ENCODE measurements at regions not wholly inside any gene's neighbourhood (a gene's known extent, or its start where the extent isn't known, plus 50 kb on each side); places are given as distances from the start of the nearest gene placed in this dataset.

DNA sequence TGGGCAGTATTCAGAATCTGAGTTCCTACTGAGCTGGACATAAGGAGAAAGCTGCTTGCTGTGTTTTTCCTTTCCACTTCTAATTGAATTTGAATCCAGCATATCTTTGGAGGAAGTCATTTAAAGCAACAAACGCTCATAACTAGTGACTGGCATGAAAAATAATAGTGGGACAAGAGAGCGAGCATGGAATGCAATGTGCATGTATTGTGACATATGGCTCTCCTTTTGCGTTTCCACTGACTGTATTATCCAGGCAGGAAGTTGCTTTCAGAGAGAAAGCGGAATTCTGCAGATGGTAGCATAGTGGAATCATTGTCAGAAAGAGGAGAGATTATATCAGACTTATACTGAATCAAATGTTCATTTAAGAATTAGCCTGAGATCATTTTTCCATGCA lies 368.6 kb downstream of the REEP3 start:
- H3K9me3 ChIP-seq: no peaks in the 10 kb centered on the region
- H3K4me1 ChIP-seq: no peaks in the 10 kb centered on the region
- H3K27ac ChIP-seq: no peak overlapping the region
- H3K4me3 ChIP-seq: no peak overlapping the region
- no peaks in the 10 kb centered on the region for H3K27me3 ChIP-seq
- no peak for TF ChIP-seq POLR2A (IDR thresholded peaks at IDR 0.05)
- TF ChIP-seq, protein P1, sequence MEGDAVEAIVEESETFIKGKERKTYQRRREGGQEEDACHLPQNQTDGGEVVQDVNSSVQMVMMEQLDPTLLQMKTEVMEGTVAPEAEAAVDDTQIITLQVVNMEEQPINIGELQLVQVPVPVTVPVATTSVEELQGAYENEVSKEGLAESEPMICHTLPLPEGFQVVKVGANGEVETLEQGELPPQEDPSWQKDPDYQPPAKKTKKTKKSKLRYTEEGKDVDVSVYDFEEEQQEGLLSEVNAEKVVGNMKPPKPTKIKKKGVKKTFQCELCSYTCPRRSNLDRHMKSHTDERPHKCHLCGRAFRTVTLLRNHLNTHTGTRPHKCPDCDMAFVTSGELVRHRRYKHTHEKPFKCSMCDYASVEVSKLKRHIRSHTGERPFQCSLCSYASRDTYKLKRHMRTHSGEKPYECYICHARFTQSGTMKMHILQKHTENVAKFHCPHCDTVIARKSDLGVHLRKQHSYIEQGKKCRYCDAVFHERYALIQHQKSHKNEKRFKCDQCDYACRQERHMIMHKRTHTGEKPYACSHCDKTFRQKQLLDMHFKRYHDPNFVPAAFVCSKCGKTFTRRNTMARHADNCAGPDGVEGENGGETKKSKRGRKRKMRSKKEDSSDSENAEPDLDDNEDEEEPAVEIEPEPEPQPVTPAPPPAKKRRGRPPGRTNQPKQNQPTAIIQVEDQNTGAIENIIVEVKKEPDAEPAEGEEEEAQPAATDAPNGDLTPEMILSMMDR (IDR thresholded peaks at IDR 0.05): no peak
- H3K36me3 ChIP-seq: no peaks in the 10 kb centered on the region
- DNase-seq: no peak

- Histone ChIP-seq H3K4me1 (no peaks in the 10 kb centered on the region), H3K27me3 (no peaks in the 10 kb centered on the region), H3K9me3 (no peaks in the 10 kb centered on the region), H3K27ac (no peak overlapping the region), H3K36me3 (no peaks in the 10 kb centered on the region), H3K4me3 (no peak overlapping the region)
- no peak for DNase-seq
- TF ChIP-seq, protein P1 (IDR thresholded peaks at IDR 0.05): no peak
- no peak for TF ChIP-seq POLR2A (IDR thresholded peaks at IDR 0.05)
These were observed 375.8 kb downstream of the REEP3 start for GRCh38 chr10:63896992-63897391.

DNA sequence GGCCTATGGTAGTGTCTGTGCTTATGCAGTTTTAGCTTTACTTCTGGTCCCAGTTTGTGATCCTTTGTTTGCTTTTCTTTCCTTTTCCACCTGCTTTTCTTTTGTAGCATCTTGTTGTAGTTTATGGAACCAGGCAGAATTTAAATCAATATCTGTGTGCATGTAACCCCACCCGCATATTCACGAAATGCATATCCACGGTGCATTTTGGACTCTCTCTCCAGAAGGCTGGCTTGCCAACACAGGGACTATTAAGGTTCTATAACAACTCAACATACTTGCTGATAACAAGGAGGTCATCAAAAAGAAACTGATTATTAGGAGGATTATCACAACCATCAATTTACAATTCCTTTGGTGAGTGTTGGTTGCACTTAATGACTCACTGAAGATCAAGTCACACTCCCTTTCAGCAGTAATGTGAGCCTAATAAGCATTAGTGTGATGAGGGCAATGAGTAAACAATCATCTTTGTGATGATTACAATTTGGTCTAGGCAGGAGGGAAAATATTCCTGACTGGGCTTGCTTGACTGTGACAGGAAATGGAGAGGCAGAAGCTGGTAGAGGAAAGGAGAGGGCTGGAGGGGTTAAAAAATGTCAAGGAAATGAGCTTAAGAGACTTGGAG lies 378.6 kb downstream of the REEP3 start:
- Histone ChIP-seq H3K27me3 (no peaks in the 10 kb centered on the region), H3K9me3 (no peaks in the 10 kb centered on the region), H3K36me3 (no peaks in the 10 kb centered on the region), H3K4me1 (no peaks in the 10 kb centered on the region), H3K4me3 (no peak overlapping the region), H3K27ac (no peak overlapping the region)
- no peak for DNase-seq
- TF ChIP-seq, protein P1 (IDR thresholded peaks at IDR 0.05): no peak

GRCh38 chr10:63901228-63901627 lies 380.0 kb downstream of the REEP3 start:
- no peak for DNase-seq
- no peak overlapping the region for H3K27ac ChIP-seq
- no peak for TF ChIP-seq POLR2A (IDR thresholded peaks at IDR 0.05)
- TF ChIP-seq, protein P1 (IDR thresholded peaks at IDR 0.05): no peak
- H3K4me3 ChIP-seq: no peak overlapping the region
- H3K4me1 ChIP-seq: no peaks in the 10 kb centered on the region
- no peaks in the 10 kb centered on the region for H3K27me3 ChIP-seq
- H3K9me3 ChIP-seq: no peaks in the 10 kb centered on the region
- H3K36me3 ChIP-seq: no peaks in the 10 kb centered on the region

- no peak for DNase-seq
- no peaks in the 10 kb centered on the region for H3K9me3 ChIP-seq
- no peak overlapping the region for H3K27ac ChIP-seq
- no peaks in the 10 kb centered on the region for H3K4me1 ChIP-seq
- H3K36me3 ChIP-seq: no peaks in the 10 kb centered on the region
- no peak overlapping the region for H3K4me3 ChIP-seq
- no peaks in the 10 kb centered on the region for H3K27me3 ChIP-seq
- no peak for TF ChIP-seq POLR2A (IDR thresholded peaks at IDR 0.05)
These were observed 380.7 kb downstream of the REEP3 start for GRCh38 chr10:63901881-63902280.

DNA sequence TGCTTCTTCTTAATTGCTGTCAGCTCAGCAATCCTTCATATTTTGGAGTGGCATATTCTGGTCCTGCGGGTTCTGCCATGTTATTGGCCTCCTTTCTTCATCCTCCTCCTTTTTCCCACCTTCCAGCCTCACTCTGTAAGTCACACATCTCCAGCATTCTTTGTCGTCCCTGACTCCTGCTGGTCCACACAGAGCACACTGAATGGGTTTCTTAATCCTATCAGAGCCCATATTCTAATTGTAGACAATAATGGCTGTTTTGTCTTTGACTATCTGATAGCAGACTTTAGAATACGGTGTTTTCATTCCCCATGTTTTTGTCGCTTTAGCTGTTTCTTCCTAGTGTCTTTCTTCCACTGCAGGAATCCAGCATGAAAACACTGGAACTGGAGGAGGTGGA lies 389.6 kb downstream of the REEP3 start:
- H3K36me3 ChIP-seq: no peaks in the 10 kb centered on the region
- H3K27me3 ChIP-seq: no peaks in the 10 kb centered on the region
- no peaks in the 10 kb centered on the region for H3K4me1 ChIP-seq
- TF ChIP-seq POLR2A (IDR thresholded peaks at IDR 0.05): no peak
- TF ChIP-seq, protein P1 (IDR thresholded peaks at IDR 0.05): no peak
- H3K9me3 ChIP-seq: no peaks in the 10 kb centered on the region
- no peak overlapping the region for H3K4me3 ChIP-seq
- no peak overlapping the region for H3K27ac ChIP-seq
- no peak for DNase-seq

All from Peyer's patch (tissue), 4 donors.